Kidney (tissue), 13 donors: ENCODE measurements at regions not wholly inside any gene's neighbourhood (a gene's known extent, or its start where the extent isn't known, plus 50 kb on each side); places are given as distances from the start of the nearest gene placed in this dataset.
"Not testable (repeated sequence)": the region's sequence is repeated elsewhere in the genome, so short reads cannot be mapped to it uniquely, and the experiment has no call there.

ENCODE experiments used
- DNase-seq, 5 donors: peaks; one replicate each; pipeline ENCODE4 v3.0.0-alpha.2; 2013 to 2020
- FAIRE-seq: peaks from 2 replicates; lab custom pipeline; 2012; peaks lifted over from hg19 to GRCh38; lab: Jason Lieb, UNC
- H3K27ac ChIP-seq, 2 donors: one replicate each; pipeline ENCODE4 v1.7.0; 2013; ENCODE audit warnings: low read depth in 2 of 2, low read length in 2 of 2, inconsistent platforms in 1 of 2
- H3K27me3 ChIP-seq: one replicate; pipeline ENCODE4 v1.7.1; 2013; ENCODE audit warnings: low read length, inconsistent platforms; ENCODE audit not compliant: control insufficient read depth, insufficient read depth
- H3K36me3 ChIP-seq, 3 donors: one replicate each; pipeline versions ENCODE4 v1.7.0 to v1.7.1; 2013; ENCODE audit warnings: low read length in 3 of 3, control low read depth in 1 of 3, inconsistent platforms in 1 of 3; ENCODE audit not compliant: insufficient read depth in 3 of 3, control insufficient read depth in 2 of 3
- H3K4me1 ChIP-seq, 3 donors: one replicate each; pipeline versions ENCODE4 v1.7.0 to v1.7.1; 2013; ENCODE audit warnings: low read length in 3 of 3, inconsistent platforms in 1 of 3, low read depth in 1 of 3; ENCODE audit not compliant: control insufficient read depth in 2 of 3, insufficient read depth in 2 of 3
- H3K4me3 ChIP-seq, 3 donors: one replicate each; pipeline versions ENCODE4 v1.7.0 to v1.8.1; 2013; ENCODE audit warnings: low read length in 3 of 3, control low read depth in 1 of 3, inconsistent platforms in 1 of 3
- H3K9ac ChIP-seq, 3 donors: one replicate each; pipeline versions ENCODE4 v1.7.0 to v1.7.1; 2013; ENCODE audit warnings: low read length in 3 of 3, control low read depth in 1 of 3, inconsistent platforms in 1 of 3
- H3K9me3 ChIP-seq, 3 donors: one replicate each; pipeline versions ENCODE4 v1.7.0 to v1.7.1; 2013; ENCODE audit warnings: low read length in 3 of 3, control low read depth in 1 of 3, inconsistent platforms in 1 of 3; ENCODE audit not compliant: control insufficient read depth in 2 of 3, insufficient read depth in 1 of 3
- CTCF ChIP-seq: IDR thresholded peaks from 3 replicates; pipeline ENCODE4 v1.5.1; 2012; ENCODE audit warnings: mild to moderate bottlenecking, moderate library complexity, borderline replicate concordance; ENCODE audit not compliant: insufficient read depth; ENCODE audit errors: extremely low read depth
- intact Hi-C: fragments of 100-400 bp; cut with DNase I; formaldehyde crosslinking; loops from one replicate; pipeline ENCODE4 v1.11.1; 2022
- donor health status: control.
- donor health status: control.
- donor health status: control.
- donor health status: control.
- donor health status: control.
- donor health status: DM: yes; HTN: yes; CAD: no.
- donor health status: Normal renal cell carcinoma (clear cell type).

GRCh38 chr5:52626312-52626711 is 161.4 kb upstream of the ITGA1 start:
- Histone ChIP-seq H3K9me3 (no peaks in the 10 kb centered on the region), H3K4me3 (no peak overlapping the region), H3K9ac (no peak overlapping the region), H3K36me3 (no peaks in the 10 kb centered on the region), H3K4me1 (no peaks in the 10 kb centered on the region), H3K27me3 (no peaks in the 10 kb centered on the region), H3K27ac (no peak overlapping the region)
- intact Hi-C loops: no loop called here
- no peak for FAIRE-seq
- DNase-seq: no peak
- TF ChIP-seq CTCF: no peak

GRCh38 chr5:52627740-52628139 is 160.0 kb upstream of the ITGA1 start:
- Histone ChIP-seq H3K9ac (no peak overlapping the region), H3K27me3 (no peaks in the 10 kb centered on the region), H3K27ac (no peak overlapping the region), H3K4me1 (no peaks in the 10 kb centered on the region), H3K9me3 (no peaks in the 10 kb centered on the region), H3K4me3 (no peak overlapping the region), H3K36me3 (no peaks in the 10 kb centered on the region)
- DNase-seq (no peak), FAIRE-seq (no peak)
- no peak for TF ChIP-seq CTCF
- intact Hi-C loops: no loop called here

DNA sequence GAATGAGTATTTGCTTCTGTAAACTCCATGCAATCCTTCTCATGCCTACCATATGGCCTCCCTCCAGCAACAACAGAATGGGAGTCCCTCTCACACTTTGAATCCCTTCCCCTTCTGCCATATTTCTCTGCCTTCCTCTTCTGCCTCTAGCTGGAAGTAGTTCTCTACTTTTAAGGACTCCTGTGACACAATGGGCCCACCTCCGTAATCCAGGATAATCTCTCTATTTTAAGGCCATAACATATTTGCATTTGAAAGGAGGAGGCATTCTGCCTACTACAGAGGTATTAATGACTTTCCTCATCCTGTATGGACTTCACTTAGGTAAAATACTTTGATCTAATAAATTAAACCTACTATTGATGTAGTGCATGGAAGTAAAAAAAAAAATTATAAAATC is 155.4 kb upstream of the ITGA1 start:
- FAIRE-seq (no peak), DNase-seq (no peak)
- Histone ChIP-seq H3K4me3 (no peak overlapping the region), H3K36me3 (no peaks in the 10 kb centered on the region), H3K4me1 (no peaks in the 10 kb centered on the region), H3K27me3 (no peaks in the 10 kb centered on the region), H3K27ac (no peak overlapping the region), H3K9me3 (no peaks in the 10 kb centered on the region), H3K9ac (no peak overlapping the region)
- TF ChIP-seq CTCF: no peak
- intact Hi-C loops: no loop called here

- DNase-seq, H3K9me3 ChIP-seq, H3K4me3 ChIP-seq, H3K27ac ChIP-seq, H3K36me3 ChIP-seq, H3K27me3 ChIP-seq, intact Hi-C loops, H3K9ac ChIP-seq, FAIRE-seq, H3K4me1 ChIP-seq: not testable (repeated sequence)
These were observed 153.5 kb upstream of the ITGA1 start for GRCh38 chr5:52634171-52634570.
